OCI-LY7 (cell line): ENCODE measurements at regions not wholly inside any gene's neighbourhood (a gene's known extent, or its start where the extent isn't known, plus 50 kb on each side); places are given as distances from the start of the nearest gene placed in this dataset.

ENCODE experiments used
- EZH2phosphoT487 ChIP-seq: fragments of 200-600 bp; sonication (generic); IDR thresholded peaks from 2 replicates; pipeline ENCODE4 v1.6.1; 2018; ENCODE audit warnings: low read depth, borderline replicate concordance, mild to moderate bottlenecking, mixed run types, antibody characterized with exemption, low read length, moderate library complexity, mixed read lengths
- TF ChIP-seq, protein P1 (sequence below): fragments of 200-600 bp; sonication (generic); conservative IDR thresholded peaks from 2 replicates; pipeline ENCODE4 v1.5.1; 2014; ENCODE audit warnings: mild to moderate bottlenecking, antibody characterized with exemption, low read length, moderate library complexity, mixed read lengths

- TF ChIP-seq, protein P1, sequence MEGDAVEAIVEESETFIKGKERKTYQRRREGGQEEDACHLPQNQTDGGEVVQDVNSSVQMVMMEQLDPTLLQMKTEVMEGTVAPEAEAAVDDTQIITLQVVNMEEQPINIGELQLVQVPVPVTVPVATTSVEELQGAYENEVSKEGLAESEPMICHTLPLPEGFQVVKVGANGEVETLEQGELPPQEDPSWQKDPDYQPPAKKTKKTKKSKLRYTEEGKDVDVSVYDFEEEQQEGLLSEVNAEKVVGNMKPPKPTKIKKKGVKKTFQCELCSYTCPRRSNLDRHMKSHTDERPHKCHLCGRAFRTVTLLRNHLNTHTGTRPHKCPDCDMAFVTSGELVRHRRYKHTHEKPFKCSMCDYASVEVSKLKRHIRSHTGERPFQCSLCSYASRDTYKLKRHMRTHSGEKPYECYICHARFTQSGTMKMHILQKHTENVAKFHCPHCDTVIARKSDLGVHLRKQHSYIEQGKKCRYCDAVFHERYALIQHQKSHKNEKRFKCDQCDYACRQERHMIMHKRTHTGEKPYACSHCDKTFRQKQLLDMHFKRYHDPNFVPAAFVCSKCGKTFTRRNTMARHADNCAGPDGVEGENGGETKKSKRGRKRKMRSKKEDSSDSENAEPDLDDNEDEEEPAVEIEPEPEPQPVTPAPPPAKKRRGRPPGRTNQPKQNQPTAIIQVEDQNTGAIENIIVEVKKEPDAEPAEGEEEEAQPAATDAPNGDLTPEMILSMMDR, result no peak
- no peak for TF ChIP-seq EZH2phosphoT487
Observed at GRCh38 chr2:120853306-120854013, 117.8 kb downstream of the GLI2 start.
